Stimulated activated CD8-positive, alpha-beta memory T cell treated with anti-CD3 and anti-CD28 coated beads, Interleukin-15, amount 100 ng/mL, for 24 hours (primary cell): ENCODE measurements at regions not wholly inside any gene's neighbourhood (a gene's known extent, or its start where the extent isn't known, plus 50 kb on each side); places are given as distances from the start of the nearest gene placed in this dataset.
"Not testable (repeated sequence)": the region's sequence is repeated elsewhere in the genome, so short reads cannot be mapped to it uniquely, and the experiment has no call there.

Source experiments
- DNase-seq: peaks from one replicate; pipeline ENCODE4 v3.0.0-alpha.2; 2020; ENCODE audit warnings: low read depth

DNA sequence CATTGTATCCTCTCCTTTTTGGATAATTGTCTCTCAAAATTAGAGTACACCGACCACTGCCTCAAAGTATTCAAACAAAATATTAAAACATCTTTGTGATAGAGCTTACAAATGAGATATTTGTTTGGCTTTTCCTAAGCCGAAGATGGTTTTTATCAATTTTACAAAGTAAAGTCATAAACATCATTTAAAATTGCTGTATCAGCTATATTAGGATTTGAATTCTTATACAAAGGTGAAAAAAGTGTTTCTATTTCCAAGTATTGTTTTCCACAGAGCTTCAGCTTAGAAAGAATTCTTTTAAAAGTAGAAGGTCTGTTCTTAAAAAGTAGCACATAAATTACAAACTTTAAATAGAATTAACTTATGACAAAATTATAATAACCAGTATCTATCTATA lies 116.6 kb upstream of the IFNE start:
- DNase-seq: no peak

- DNase-seq: no peak
Measured at GRCh38 chr9:21605489-21605931, 123.4 kb upstream of the IFNE start.

DNA sequence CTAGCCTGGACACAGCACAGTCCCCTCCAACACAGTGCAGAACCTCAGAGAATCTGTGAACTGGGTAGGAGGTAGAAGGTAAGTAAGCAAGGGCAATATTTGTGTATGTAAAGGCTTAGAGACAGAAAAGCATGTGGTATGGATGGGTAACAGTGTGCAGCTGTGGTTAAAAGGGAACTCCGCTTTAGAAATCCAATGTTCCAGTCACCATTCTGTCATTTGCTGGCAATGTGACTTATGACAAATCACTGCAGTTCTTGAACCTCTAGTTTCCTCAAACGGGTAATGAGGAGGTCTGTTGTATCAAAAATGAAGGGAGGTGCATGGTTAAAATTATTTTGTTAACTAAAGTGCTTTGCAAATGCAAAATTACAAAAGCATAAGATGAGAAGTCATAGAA lies 125.5 kb upstream of the IFNE start:
- no peak for DNase-seq

DNA sequence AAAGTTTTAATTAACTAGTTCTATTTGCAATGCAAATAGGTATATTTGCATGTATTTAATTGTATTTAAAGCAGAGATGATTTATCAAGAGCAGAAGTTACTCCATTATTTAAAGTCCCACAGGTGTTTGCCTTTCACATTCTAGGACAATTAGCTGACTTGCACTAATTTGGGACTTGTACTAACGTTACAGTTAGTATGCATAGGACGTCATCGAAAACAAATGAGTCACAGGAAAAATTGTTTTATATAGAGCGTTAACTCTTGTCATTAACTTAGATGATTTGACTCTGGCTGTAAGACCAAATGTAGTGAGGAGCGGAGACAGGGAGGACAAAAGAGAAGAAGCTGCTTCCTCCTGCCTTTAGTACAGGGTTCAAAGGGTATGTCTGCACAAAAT lies 126.1 kb upstream of the IFNE start:
- no peak for DNase-seq

GRCh38 chr9:21609506-21609905 lies 127.4 kb upstream of the IFNE start:
- no peak for DNase-seq

DNA sequence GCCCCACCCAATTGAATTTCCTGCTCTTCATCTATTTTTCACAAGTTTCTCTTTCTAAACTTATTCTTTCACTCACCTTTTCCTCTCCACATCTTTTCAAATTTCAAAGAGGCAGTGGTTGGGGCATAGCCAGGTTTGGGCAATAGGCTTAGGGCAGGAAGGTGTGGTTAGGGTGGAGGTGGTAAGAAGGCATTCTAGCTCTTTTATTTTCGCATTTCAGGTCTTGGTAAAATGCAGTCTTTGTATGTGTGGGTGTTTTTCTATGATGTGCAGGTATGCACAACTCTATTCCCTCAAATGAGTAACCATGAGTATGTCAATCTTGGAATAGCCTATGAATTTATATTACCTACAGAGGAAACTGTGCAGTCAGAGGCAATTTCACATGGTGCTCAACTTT lies 129.8 kb upstream of the IFNE start:
- no peak for DNase-seq

DNA sequence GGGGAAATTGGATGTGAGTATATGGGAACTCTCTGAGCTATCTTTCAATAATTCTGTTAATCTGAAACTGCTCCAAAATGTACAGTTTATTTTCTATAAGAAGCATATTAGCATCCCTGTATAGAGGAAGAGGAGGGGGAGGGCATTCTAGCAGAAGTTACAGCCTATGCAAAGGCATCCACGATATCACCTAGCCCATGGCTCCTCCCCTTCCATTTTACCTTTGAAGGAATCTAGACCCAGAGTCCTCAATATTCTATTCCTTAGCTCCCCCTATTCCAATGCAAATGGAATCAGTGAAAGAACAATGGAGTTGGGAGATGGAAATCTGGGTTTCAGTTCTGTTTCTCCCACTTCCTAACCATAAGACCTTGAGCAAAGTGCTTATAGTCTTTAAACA lies 132.9 kb upstream of the IFNE start:
- DNase-seq: no peak

GRCh38 chr9:21615446-21615845 lies 133.3 kb upstream of the IFNE start:
- DNase-seq: no peak

DNA sequence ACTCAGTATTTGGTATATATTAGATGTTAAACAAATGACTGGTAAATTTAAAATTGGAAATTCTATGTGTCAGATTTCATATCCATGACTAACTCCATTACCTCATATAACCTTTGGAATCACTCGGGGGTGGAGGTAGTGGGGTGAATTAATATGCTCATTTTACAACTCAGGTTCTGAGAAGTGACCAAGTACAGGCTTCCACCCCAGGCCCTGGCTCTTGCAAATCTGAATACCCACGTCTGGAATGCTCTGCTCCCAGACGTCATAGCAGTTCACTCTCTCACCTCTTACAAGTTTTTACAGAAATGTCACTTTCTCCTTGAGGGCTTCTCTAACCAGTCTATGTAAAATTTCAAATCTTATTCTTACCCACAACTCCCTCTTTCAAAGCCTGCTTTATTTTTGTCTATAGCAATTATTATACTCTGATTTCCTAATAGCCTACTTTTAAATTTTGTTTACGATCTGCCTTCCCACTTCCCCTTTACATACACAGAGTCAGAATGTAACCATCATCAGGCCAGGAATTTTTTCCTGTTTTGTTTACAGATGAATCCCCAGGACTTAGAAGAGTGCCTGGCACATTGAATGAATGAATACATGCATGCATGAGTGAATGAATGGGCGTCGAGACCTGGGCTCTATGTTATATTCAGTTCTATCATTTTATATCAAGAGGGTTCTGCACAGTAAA lies 134.1 kb upstream of the IFNE start:
- no peak for DNase-seq

DNA sequence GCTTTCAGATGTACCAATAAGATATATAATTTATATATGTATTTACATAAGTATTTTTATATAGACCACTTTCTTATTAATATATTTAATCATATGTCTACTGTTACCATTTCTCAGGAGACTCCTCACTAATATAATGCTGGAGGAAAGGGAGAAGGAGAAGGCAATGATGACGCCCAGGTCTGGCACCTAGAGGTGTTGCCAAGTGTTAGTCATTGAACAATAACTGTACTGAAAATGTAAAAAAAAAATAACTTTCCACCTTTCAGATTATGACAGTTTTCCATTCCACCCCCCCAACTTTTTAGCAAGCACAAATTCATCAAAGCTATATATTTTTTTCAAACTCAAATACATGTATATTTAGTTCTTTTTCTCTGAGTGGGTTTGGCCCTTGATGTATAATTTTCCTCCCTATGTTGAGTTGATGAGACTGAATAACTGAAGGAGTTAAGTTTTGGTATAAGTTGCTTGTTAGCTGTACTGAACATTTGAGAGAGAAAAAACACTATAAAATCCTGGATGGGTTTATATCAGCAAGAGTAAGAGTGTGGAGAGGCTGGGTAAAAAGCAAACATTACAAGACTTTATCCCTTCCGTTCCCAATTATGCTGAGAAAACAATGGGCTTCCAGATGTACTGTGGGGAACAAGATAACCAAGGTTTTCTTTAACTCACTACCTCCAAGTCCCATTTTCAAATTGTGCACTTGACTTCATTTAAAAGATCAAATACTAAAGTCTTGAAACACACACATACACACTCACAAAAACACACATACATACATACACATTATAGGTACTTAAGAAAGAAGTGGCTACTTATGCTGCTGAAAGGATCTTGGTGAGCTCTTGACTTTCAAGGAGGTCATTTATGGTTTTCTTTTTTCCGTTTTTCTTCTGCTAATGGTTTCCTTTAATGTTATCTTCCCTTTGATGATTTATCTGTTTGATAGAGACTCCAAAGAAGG lies 142.8 kb upstream of the IFNE start:
- no peak for DNase-seq

DNA sequence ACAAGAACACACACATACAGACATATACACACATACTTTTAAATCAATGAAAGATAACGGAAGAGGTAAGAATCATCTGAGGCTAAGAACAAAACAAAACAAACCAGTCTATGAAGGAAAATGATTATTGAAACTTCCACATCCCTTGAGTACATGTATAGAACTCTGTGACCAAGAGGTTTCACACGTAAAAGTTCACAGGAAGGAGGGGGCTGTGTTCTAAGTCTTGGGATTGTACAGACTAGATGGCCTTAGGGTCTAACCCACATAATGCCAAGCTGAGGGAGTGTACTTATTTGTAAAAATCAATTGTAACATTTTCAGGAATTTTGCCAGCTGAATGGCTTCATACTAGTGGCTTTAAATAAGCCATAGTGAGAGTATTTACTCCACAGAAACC lies 144.4 kb upstream of the IFNE start:
- no peak for DNase-seq

GRCh38 chr9:21628954-21629353 lies 146.8 kb upstream of the IFNE start:
- DNase-seq: not testable (repeated sequence)

GRCh38 chr9:21634951-21635350 lies 152.8 kb upstream of the IFNE start:
- no peak for DNase-seq

GRCh38 chr9:21638104-21638503 lies 156.0 kb upstream of the IFNE start:
- no peak for DNase-seq

- no peak for DNase-seq
Measured at GRCh38 chr9:21653091-21653490, 149.3 kb upstream of the MTAP start.

DNA sequence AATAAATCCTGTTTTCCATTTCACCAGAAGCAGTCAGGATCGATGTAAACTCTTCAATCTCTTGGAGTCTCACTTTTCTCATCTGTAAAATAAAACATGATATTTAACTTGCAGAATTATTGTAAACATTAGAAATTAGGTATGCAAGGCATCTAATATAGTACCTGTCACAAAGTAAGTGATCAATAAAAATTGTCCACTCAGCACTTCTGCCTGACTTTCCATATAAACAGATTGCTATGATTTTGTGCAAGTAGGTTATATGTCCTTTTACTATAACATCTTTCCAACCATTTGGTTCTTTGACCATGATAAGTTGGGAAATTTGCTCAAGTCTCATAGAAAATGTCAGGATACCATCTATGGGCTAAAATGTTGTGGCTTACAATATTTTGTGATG lies 148.8 kb upstream of the MTAP start:
- DNase-seq: no peak

DNA sequence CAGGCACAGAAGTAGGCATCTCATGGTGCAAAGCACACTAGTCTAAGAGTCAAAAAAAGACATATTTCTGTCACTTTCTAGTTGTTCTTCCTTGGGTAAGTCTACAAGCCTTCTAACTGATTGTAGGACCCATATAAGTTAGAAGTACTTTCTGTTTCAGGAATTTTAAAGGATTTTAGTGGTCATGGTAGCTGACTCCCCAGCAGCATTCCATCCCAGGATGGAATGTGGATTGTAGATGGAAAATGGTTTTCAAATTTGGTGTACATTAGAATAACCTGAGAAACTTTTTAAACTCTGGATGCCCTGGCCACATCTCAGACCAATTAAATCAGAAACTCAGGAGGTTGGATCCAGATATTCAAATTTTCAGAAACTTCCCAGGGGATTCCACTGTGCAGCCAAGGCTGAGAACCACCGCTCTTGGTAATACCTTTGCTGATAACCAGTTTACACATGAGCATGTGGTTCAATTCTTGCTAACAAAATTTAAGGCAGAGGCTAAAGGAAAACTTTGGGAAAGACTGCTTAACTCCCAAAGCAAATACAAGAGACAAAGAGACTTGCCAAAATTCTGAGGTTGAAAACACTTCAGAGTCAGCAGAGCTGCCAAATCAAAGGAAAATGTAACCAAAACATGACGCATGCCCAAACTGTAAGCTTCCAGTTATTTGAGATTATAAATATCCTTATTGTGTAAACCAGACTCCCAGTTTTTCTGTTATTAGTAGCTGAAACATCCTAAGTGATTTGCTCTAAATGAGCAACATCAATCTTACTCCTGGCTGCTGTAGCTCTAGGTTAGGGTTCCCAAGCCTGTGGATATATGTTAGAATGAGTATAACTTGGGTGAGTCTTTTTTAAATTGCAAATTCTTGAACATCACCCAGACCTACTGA lies 145.4 kb upstream of the MTAP start:
- no peak for DNase-seq

GRCh38 chr9:21657966-21658667 lies 144.3 kb upstream of the MTAP start:
- DNase-seq: no peak

DNA sequence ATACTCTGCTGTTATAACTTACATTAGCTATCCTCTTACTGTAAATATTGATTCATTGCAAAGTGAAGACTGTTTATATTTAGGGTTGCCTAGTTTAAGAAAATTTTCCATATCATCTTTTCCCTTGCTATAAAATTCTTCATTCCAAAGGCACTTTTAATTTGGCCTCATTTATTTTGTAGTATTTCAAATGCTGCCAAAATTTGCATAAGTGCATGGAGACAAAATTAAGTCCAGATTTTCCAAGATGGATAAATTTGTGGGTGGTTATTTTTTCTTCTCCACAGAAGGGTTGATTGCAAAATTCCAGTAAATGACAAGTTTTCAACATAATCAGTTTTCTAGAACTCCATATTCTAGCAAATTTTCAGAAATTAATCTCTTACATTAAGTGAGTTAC lies 141.5 kb upstream of the MTAP start:
- no peak for DNase-seq

GRCh38 chr9:21661626-21662025 lies 140.8 kb upstream of the MTAP start:
- no peak for DNase-seq

GRCh38 chr9:21668516-21668915 lies 133.9 kb upstream of the MTAP start:
- no peak for DNase-seq

DNA sequence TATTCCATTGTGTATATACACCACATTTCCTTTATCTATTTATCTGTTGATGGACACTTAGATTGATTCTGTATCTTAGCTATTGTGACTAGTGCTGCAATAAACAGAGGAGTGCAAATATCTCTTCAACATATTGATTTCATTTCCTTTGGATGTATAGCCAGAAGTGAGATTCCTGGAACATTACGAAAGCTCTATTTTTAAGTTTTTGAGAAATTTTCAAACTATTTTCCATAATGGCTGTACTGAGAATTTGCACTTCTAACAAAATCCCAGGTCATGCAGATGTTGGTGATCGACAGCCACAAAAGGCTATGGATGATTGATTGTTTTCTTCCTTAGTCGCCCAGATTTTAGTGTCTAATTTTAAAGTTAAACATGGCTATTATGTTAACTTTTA lies 132.7 kb upstream of the MTAP start:
- DNase-seq: no peak
